Activated CD4-positive, alpha-beta T cell treated with anti-CD3 and anti-CD28 coated beads for 48 hours (primary cell): ENCODE measurements at regions not wholly inside any gene's neighbourhood (a gene's known extent, or its start where the extent isn't known, plus 50 kb on each side); places are given as distances from the start of the nearest gene placed in this dataset.
"Not testable (repeated sequence)": the region's sequence is repeated elsewhere in the genome, so short reads cannot be mapped to it uniquely, and the experiment has no call there.

ENCODE experiments used
- DNase-seq: peaks from one replicate; pipeline ENCODE4 v3.0.0-alpha.2; 2020

- no peak for DNase-seq
Measured at GRCh38 chr21:28877318-28877884, 115.3 kb downstream of the LTN1 start.

- DNase-seq: no peak
Measured at GRCh38 chr21:28875078-28875477, 117.6 kb downstream of the LTN1 start.

GRCh38 chr21:28872218-28872617 is 120.5 kb downstream of the LTN1 start:
- no peak for DNase-seq

GRCh38 chr21:28871388-28872010 is 121.2 kb downstream of the LTN1 start:
- no peak for DNase-seq

GRCh38 chr21:28867401-28867800 is 125.3 kb downstream of the LTN1 start:
- DNase-seq: no peak

GRCh38 chr21:28865488-28866186 is 127.0 kb downstream of the LTN1 start:
- no peak for DNase-seq

GRCh38 chr21:28858424-28858823 is 134.3 kb downstream of the LTN1 start:
- no peak for DNase-seq

GRCh38 chr21:28857752-28858151 is 134.9 kb downstream of the LTN1 start:
- no peak for DNase-seq

- DNase-seq: no peak
Measured at GRCh38 chr21:28856588-28857250, 136.0 kb downstream of the LTN1 start.

- no peak for DNase-seq
Measured at GRCh38 chr21:28852706-28853105, 140.0 kb downstream of the LTN1 start.

GRCh38 chr21:28851645-28852044 is 141.0 kb downstream of the LTN1 start:
- no peak for DNase-seq

GRCh38 chr21:28839237-28839636 is 153.4 kb downstream of the LTN1 start:
- not testable (repeated sequence) for DNase-seq

GRCh38 chr21:28837426-28837825 is 155.3 kb downstream of the LTN1 start:
- not testable (repeated sequence) for DNase-seq

GRCh38 chr21:28836588-28836987 is 156.1 kb downstream of the LTN1 start:
- not testable (repeated sequence) for DNase-seq

GRCh38 chr21:28834335-28835238 is 158.1 kb downstream of the LTN1 start:
- DNase-seq: no peak

GRCh38 chr21:28833609-28834008 is 159.1 kb downstream of the LTN1 start:
- no peak for DNase-seq

GRCh38 chr21:28833182-28833581 is 159.5 kb downstream of the LTN1 start:
- no peak for DNase-seq

- no peak for DNase-seq
Measured at GRCh38 chr21:28832715-28833061, 160.0 kb downstream of the LTN1 start.

- DNase-seq: no peak
Measured at GRCh38 chr21:28832013-28832714, 160.5 kb downstream of the LTN1 start.

GRCh38 chr21:28828981-28829380 is 163.7 kb downstream of the LTN1 start:
- no peak for DNase-seq

- DNase-seq: no peak
Measured at GRCh38 chr21:28828021-28828420, 164.7 kb downstream of the LTN1 start.

GRCh38 chr21:28827422-28827821 is 165.3 kb downstream of the LTN1 start:
- no peak for DNase-seq
